MV-4-11 (cell line): ENCODE measurements at regions not wholly inside any gene's neighbourhood (a gene's known extent, or its start where the extent isn't known, plus 50 kb on each side); places are given as distances from the start of the nearest gene placed in this dataset.

ENCODE experiments used
- DNase-seq: peaks from one replicate; lab custom pipeline; 2025; lab: John Stamatoyannopoulos, UW

- DNase-seq, result peak; percentile 76
Measured at GRCh38 chr2:9738535-9739496, 104.5 kb upstream of the TAF1B start.

GRCh38 chr2:9739531-9739964, 103.7 kb upstream of the TAF1B start:
- DNase-seq, result peak; percentile 69

- no peak for DNase-seq
Measured at GRCh38 chr2:9740382-9741073, 102.7 kb upstream of the TAF1B start.

GRCh38 chr2:9741110-9741509, 102.2 kb upstream of the TAF1B start:
- no peak for DNase-seq

GRCh38 chr2:9742601-9743000, 100.7 kb upstream of the TAF1B start:
- DNase-seq, result no peak

GRCh38 chr2:9744256-9745004, 98.8 kb upstream of the TAF1B start:
- DNase-seq, result no peak

- no peak for DNase-seq
Measured at GRCh38 chr2:9745153-9745899, 97.9 kb upstream of the TAF1B start.

GRCh38 chr2:9747396-9747795, 95.9 kb upstream of the TAF1B start:
- no peak for DNase-seq

- no peak for DNase-seq
Measured at GRCh38 chr2:9748577-9748976, 94.7 kb upstream of the TAF1B start.

GRCh38 chr2:9749546-9750223, 93.6 kb upstream of the TAF1B start:
- no peak for DNase-seq

- no peak for DNase-seq
Measured at GRCh38 chr2:9750224-9751215, 92.8 kb upstream of the TAF1B start.

GRCh38 chr2:9751831-9752230, 91.4 kb upstream of the TAF1B start:
- no peak for DNase-seq

GRCh38 chr2:9752441-9753275, 90.6 kb upstream of the TAF1B start:
- DNase-seq, result no peak

GRCh38 chr2:9753276-9753600, 90.0 kb upstream of the TAF1B start:
- peak; percentile 90 for DNase-seq

- no peak for DNase-seq
Measured at GRCh38 chr2:9753665-9754531, 89.4 kb upstream of the TAF1B start.

- DNase-seq, result no peak
Measured at GRCh38 chr2:9754532-9754887, 88.8 kb upstream of the TAF1B start.

GRCh38 chr2:9755008-9755407, 88.3 kb upstream of the TAF1B start:
- no peak for DNase-seq

GRCh38 chr2:9755638-9756037, 87.6 kb upstream of the TAF1B start:
- DNase-seq, result no peak
